HG02642 (cell line): ENCODE measurements at regions not wholly inside any gene's neighbourhood (a gene's known extent, or its start where the extent isn't known, plus 50 kb on each side); places are given as distances from the start of the nearest gene placed in this dataset.
A peak's percentile ranks its signal among the peaks of the same experiment; 100 is the strongest.
"Not testable (repeated sequence)": the region's sequence is repeated elsewhere in the genome, so short reads cannot be mapped to it uniquely, and the experiment has no call there.

Experiments used
- ATAC-seq: cut with Tn5 transposase; IDR thresholded peaks from one replicate; pipeline ENCODE4 v1.9.1; 2021; ENCODE audit warnings: mild to moderate bottlenecking; ENCODE audit not compliant: unreplicated experiment, poor library complexity

GRCh38 chr13:42373048-42373812 is 101.3 kb downstream of the AKAP11 start:
- no peak for ATAC-seq

DNA sequence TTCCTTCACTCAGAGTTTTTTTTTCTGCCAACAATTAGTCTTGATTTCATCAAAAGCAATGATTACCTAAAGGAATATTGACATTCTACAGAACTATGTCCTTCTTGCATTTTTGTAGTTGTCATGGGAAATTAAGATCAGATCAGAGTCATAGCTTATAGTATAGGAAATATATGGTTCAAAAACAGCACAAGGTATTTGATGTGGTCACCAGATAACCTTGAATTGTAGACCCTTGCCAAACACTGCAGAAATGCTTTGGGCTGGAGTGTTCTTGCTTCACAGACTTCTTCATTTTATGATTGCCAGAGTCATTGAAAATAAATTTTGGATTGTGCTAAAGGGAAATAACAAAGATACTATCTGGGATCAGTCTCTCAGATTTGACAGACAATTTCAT is 103.7 kb downstream of the AKAP11 start:
- ATAC-seq = no peak

GRCh38 chr13:42377640-42378382 is 105.9 kb downstream of the AKAP11 start:
- peak; percentile 82 for ATAC-seq

GRCh38 chr13:42378383-42378780 is 106.4 kb downstream of the AKAP11 start:
- peak; percentile 29 for ATAC-seq

GRCh38 chr13:42379241-42379640 is 107.3 kb downstream of the AKAP11 start:
- ATAC-seq = no peak

DNA sequence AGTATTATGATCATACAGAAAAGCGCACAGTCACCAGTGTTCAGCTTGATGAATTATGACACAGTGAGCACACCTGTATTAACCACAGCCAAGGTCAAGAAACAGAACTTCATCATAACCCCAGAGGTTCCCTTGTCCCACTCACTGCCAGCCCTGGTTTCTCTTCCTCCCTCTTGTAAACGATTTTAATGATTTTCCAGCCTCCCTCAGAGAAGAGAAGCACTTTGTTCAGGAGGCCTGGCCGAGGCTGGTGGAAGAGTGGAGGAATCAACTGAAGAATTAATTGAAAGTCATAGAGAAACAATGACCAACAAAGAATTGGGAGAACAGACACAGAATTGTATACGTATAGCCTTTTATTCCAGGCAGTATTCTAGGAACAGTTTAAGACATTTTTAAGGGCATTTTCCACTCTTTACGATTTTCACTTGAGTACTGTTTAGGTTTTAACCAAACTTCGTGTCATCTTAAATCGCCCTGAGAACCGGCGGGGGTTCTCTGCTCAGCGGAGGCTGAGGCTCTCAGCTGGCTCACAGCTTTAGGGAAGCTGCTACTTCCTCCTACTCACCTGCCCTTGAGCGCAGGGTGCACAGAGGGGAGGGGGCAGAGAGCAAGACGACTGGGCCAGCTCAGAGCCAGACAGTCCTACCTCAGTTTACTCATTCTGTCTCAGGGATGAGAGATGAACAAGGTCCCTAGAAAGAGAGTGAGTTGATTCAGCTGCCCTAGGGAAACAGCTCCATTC is 108.6 kb downstream of the AKAP11 start:
- peak; percentile 52 for ATAC-seq

GRCh38 chr13:42381165-42381425 is 109.1 kb downstream of the AKAP11 start:
- ATAC-seq = no peak

DNA sequence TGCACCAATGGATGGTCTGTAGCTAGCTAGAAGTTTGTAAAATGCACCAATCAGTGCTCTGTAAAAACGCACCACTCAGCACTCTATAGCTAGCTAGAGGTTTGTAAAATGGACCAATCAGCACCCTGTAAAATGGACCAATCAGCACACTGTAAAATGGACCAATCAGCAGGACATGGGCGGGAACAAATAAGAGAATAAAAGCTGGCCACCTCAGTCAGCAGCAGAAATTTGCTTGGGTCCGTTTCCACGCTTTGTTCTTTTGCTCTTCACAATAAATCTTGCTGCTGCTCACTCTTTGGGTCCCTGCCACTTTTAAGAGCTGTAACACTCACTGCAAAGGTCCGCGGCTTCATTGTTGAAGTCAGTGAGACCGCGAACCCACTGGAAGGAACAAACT is 109.5 kb downstream of the AKAP11 start:
- ATAC-seq = not testable (repeated sequence)

DNA sequence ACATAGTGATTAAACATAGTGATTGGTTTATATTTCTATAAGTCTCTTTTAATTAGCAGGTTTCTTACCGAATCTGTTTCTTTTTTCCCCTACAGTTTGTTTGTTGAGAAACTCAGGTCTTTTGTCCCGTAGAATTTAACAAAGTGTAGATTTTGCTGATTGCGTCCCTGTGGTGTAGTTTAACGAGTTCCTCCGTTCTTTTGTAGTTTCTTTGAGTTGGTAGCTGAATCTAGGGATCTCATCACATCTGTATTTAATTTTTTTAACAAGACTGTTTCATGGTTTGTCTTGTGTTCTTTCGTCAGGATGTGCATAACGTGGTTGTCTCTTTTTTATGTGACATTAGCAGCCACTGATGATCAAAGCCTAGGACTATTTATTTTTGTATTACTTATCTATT is 111.1 kb downstream of the AKAP11 start:
- ATAC-seq = no peak

DNA sequence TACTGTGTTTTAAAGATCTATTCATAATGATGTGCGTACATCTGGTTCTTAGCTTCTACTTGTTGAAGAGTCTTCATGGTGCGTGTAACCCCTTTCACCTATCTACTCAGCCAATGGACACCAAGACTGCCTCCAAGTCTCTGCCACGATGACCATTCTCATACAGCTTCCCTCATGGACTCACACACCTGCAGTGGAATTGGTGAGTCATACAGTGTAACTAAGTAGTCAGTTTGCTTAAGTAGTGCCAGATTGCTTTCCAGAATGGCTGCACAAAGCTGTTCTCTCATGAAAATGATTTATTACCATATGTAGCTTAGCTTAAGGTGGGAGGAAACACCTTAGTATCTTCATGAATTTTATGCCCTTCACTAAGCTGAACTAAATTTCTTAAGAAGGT is 112.3 kb downstream of the AKAP11 start:
- ATAC-seq = no peak

DNA sequence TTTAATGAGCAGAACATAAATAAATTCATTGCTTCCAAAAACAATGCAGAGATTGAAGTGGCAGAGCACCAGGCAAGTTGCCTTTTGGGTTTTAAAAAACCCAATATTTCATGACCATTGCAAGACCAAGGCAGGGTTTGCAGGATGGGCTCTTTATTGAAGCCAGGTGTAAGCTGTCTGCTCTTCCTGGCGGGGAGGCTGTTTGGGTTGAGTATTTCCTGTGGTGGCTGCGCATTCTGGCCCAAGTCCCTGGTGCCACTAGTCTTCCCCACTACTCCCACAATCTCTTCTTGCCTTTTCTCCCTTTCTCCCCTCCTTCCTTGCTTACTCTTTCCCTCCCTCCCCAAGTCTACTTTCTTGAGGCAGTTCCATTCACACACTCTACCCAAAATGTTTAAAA is 116.4 kb downstream of the AKAP11 start:
- no peak for ATAC-seq

DNA sequence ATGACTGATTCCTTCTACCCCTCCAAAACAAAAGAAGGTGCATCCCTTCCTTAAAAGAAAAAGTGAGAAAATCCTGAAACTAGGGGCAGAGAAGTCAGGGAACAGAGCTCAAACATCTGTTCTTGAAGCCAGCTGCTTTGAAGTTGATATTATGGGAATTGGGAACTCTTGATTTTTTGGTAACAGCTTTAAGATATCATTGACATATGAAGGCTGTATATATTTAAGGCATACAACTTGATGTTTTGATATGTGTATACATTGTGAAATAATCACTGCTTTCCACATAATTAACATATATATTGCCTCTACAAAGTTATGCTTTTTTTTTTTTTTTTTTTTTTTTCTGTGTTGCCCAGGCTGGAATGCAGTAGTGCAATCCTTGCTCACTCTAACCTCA is 117.1 kb downstream of the AKAP11 start:
- no peak for ATAC-seq

- ATAC-seq = no peak
These were observed 120.2 kb downstream of the AKAP11 start for GRCh38 chr13:42392180-42392579.

GRCh38 chr13:42392716-42393572 is 121.0 kb downstream of the AKAP11 start:
- no peak for ATAC-seq

- ATAC-seq = no peak
These were observed 121.8 kb downstream of the AKAP11 start for GRCh38 chr13:42393573-42394360.

DNA sequence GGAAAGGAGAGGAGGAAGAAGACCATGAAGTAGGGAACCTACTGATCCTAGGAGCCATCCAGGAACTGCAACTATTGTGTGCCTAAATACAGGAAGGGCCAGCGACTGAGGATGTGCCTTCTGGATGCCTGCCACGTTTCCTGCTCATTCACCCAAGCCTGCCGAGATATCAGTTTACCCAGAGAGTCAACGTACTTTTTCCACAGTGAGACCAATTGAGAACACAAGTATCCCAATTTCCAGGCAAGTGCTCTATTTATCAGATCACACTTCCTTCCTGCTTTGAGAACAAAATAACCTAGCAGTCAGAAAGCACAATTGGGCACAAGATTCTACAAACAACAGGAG is 122.4 kb downstream of the AKAP11 start:
- ATAC-seq = no peak

DNA sequence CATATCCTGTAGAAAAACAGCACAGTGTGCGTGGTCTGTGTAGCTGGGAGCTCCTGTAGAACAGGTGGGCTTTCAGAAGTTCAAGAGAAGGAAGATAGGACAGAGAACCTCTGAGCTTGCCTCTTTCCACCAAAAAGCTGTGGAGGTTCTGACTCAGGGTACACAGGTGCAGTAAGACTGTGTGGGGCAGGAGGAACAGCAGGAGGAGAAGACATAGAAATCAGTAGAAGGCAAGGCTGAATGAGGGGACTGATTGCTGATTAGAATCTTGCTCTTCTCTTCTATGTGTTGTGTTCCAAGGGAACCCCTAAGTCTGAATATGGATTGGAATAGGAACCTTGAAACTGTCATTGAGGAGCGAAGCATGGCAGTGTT is 122.7 kb downstream of the AKAP11 start:
- ATAC-seq = no peak

DNA sequence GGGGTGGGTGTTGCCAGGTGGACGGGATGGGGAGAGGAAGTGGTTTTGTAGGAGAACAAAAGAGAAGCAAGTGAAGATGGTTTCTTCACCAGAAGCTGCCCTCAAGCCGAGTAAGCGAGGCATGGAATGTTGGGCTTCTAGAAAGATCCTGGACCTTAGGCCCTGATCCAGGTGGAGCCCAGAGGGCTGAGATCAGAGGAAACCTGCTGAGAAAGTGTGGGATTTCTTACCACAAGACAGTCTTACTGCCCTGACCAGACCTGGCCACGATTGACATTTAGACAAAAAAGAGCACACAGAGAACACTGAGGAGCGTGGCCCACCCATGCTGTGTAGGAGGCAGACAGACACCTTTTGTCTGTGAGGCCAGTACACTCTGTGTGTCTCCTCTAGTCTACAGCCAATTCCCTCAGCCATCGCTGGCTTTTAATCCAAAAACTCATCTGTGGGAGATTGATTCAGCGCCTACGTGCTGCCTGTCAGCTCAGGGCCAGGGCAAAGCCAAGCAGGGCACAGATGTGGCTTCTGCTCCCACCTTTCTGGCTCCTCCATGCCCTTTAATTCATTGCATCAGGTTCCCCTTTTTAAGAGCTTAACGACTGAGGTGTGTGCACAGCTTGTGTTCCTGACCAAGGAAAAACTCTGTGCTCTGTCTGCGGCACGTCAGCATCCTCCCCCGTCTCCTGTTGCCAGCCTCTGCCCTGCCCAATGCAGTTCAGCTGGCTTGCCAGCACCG is 123.3 kb downstream of the AKAP11 start:
- no peak for ATAC-seq

DNA sequence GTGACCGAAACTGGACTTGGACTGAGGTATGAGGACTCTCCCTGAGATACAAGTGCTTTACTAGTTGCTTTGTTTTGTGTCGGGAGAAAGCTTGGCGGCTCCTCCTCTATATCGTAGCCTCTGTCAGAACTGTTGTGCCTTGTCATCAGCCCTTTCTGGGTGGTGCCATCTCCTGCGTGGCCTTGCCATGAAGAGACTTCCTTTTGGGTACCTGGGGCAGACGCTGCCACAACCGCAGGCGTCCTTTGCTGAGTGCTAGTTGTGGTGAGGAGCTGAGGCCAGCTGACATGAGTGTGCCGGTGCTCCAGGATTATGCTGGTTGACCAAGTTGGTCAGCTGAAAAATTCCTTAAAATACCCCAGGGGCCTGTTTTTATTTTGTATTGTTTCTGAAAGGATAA is 124.5 kb downstream of the AKAP11 start:
- ATAC-seq = no peak
